CD8-positive, alpha-beta memory T cell (primary cell): ENCODE measurements at regions not wholly inside any gene's neighbourhood (a gene's known extent, or its start where the extent isn't known, plus 50 kb on each side); places are given as distances from the start of the nearest gene placed in this dataset.

ENCODE experiments used
- CTCF ChIA-PET: fragments of 350-600 bp; sonication (Branson Sonifier 250); formaldehyde crosslinking; loops from one replicate; lab custom pipeline; 2021; ENCODE audit warnings: antibody characterized with exemption; lab: Charles Lee
- POLR2A ChIA-PET: fragments of 350-600 bp; sonication (Branson Sonifier 250); formaldehyde crosslinking; loops from one replicate; lab custom pipeline; 2021; ENCODE audit warnings: antibody characterized with exemption; lab: Charles Lee
- DNase-seq, 5 donors: peaks; one replicate each; pipeline versions ENCODE4 v3.0.0 to v3.0.0-alpha.2; 2020 to 2022; ENCODE audit warnings: mixed read lengths in 1 of 5
- H3K27ac ChIP-seq: one replicate; pipeline ENCODE4 v1.7.0; 2013; ENCODE audit warnings: low read depth, mild to moderate bottlenecking, low read length, moderate library complexity
- H3K27me3 ChIP-seq: 2 replicates; pipeline ENCODE4 v1.7.0; 2013; ENCODE audit warnings: low read length, mild to moderate bottlenecking; ENCODE audit not compliant: insufficient read depth, poor library complexity, severe bottlenecking
- H3K36me3 ChIP-seq: 2 replicates; pipeline ENCODE4 v1.7.0; 2013; ENCODE audit warnings: mild to moderate bottlenecking, low read length, moderate library complexity; ENCODE audit not compliant: insufficient read depth
- H3K4me1 ChIP-seq: 2 replicates; pipeline ENCODE4 v1.7.0; 2013; ENCODE audit warnings: mild to moderate bottlenecking, low read length, moderate library complexity; ENCODE audit not compliant: insufficient read depth
- H3K4me3 ChIP-seq: 2 replicates; pipeline ENCODE4 v1.7.0; 2013; ENCODE audit warnings: mild to moderate bottlenecking, low read length
- H3K9me3 ChIP-seq: 2 replicates; pipeline ENCODE4 v1.7.0; 2013; ENCODE audit warnings: mild to moderate bottlenecking, low read length
- H3K27ac Mint-ChIP-seq, 8 donors: one replicate each; pipeline ENCODE4 v1.8.0; 2020 to 2021; ENCODE audit warnings: mixed read lengths in 8 of 8, mild to moderate bottlenecking in 6 of 8, inconsistent platforms in 3 of 8, moderate library complexity in 3 of 8
- H3K27me3 Mint-ChIP-seq, 2 donors: one replicate each; pipeline ENCODE4 v1.8.0; 2020 to 2021; ENCODE audit warnings: mixed read lengths in 2 of 2, mild to moderate bottlenecking in 1 of 2, moderate library complexity in 1 of 2
- H3K36me3 Mint-ChIP-seq, 3 donors: one replicate each; pipeline ENCODE4 v1.8.0; 2020 to 2021; ENCODE audit warnings: mixed read lengths in 3 of 3, inconsistent platforms in 1 of 3, mild to moderate bottlenecking in 1 of 3
- H3K4me1 Mint-ChIP-seq, 3 donors: one replicate each; pipeline ENCODE4 v1.8.0; 2020 to 2021; ENCODE audit warnings: mixed read lengths in 3 of 3, inconsistent platforms in 1 of 3, mild to moderate bottlenecking in 1 of 3
- H3K4me3 Mint-ChIP-seq, 7 donors: one replicate each; pipeline ENCODE4 v1.8.0; 2020 to 2021; ENCODE audit warnings: mixed read lengths in 7 of 7, mild to moderate bottlenecking in 6 of 7, moderate library complexity in 4 of 7, inconsistent platforms in 2 of 7
- H3K9me3 Mint-ChIP-seq, 5 donors: one replicate each; pipeline ENCODE4 v1.8.0; 2020 to 2022; ENCODE audit warnings: mixed read lengths in 5 of 5, mild to moderate bottlenecking in 3 of 5, moderate library complexity in 2 of 5, inconsistent platforms in 1 of 5

- Histone ChIP-seq H3K27ac (no peak overlapping the region), H3K9me3 (no peaks in the 10 kb centered on the region), H3K4me1 (no peaks in the 10 kb centered on the region), H3K27me3 (no peaks in the 10 kb centered on the region), H3K36me3 (no peaks in the 10 kb centered on the region), H3K4me3 (no peak overlapping the region)
- POLR2A ChIA-PET, result no interaction called here
- H3K9me3 Mint-ChIP-seq, result peaks cover 12 to 32% (median 21%) of the 10 kb centered on the region in 5 donors
- H3K4me3 Mint-ChIP-seq, result no peak overlapping the region
- no peaks in the 10 kb centered on the region for H3K4me1 Mint-ChIP-seq
- H3K36me3 Mint-ChIP-seq, result no peaks in the 10 kb centered on the region
- CTCF ChIA-PET, result no interaction called here
- no peaks in the 10 kb centered on the region for H3K27me3 Mint-ChIP-seq
- no peak for DNase-seq
- H3K27ac Mint-ChIP-seq, result no peak overlapping the region
These were observed 104.6 kb downstream of the AMY1C start for GRCh38 chr1:103854279-103854678.

- H3K36me3 Mint-ChIP-seq, result no peaks in the 10 kb centered on the region
- POLR2A ChIA-PET, result no interaction called here
- no peaks in the 10 kb centered on the region for H3K9me3 ChIP-seq
- peaks cover 4 to 17% (median 9%) of the 10 kb centered on the region in 5 donors for H3K9me3 Mint-ChIP-seq
- no peak overlapping the region for H3K27ac ChIP-seq
- no peaks in the 10 kb centered on the region for H3K27me3 ChIP-seq
- no peak overlapping the region for H3K4me3 ChIP-seq
- CTCF ChIA-PET, result no interaction called here
- H3K4me3 Mint-ChIP-seq, result no peak overlapping the region
- no peak overlapping the region for H3K27ac Mint-ChIP-seq
- no peak for DNase-seq
- no peaks in the 10 kb centered on the region for H3K4me1 ChIP-seq
- H3K27me3 Mint-ChIP-seq, result no peaks in the 10 kb centered on the region
- no peaks in the 10 kb centered on the region for H3K36me3 ChIP-seq
- no peaks in the 10 kb centered on the region for H3K4me1 Mint-ChIP-seq
These were observed 110.0 kb downstream of the AMY1C start for GRCh38 chr1:103859721-103860120.

- Mint-ChIP-seq H3K27me3 (no peaks in the 10 kb centered on the region), H3K36me3 (no peaks in the 10 kb centered on the region), H3K27ac (no peak overlapping the region), H3K4me1 (no peaks in the 10 kb centered on the region), H3K4me3 (no peak overlapping the region), H3K9me3 (peaks cover 3 to 25% (median 15%) of the 10 kb centered on the region in 5 donors)
- Histone ChIP-seq H3K9me3 (no peaks in the 10 kb centered on the region), H3K27ac (no peak overlapping the region), H3K36me3 (no peaks in the 10 kb centered on the region), H3K27me3 (no peaks in the 10 kb centered on the region), H3K4me3 (no peak overlapping the region), H3K4me1 (no peaks in the 10 kb centered on the region)
- CTCF ChIA-PET, result no interaction called here
- no peak for DNase-seq
- POLR2A ChIA-PET, result no interaction called here
These were observed 149.1 kb downstream of the AMY1C start for GRCh38 chr1:103898576-103899345.

GRCh38 chr1:103900005-103900404 lies 150.3 kb downstream of the AMY1C start:
- ChIA-PET POLR2A (no interaction called here), CTCF (no interaction called here)
- H3K27me3 Mint-ChIP-seq, result no peaks in the 10 kb centered on the region

GRCh38 chr1:103901072-103901471 lies 151.4 kb downstream of the AMY1C start:
- peaks cover 3 to 31% (median 16%) of the 10 kb centered on the region in 5 donors for H3K9me3 Mint-ChIP-seq
- ChIA-PET POLR2A (no interaction called here), CTCF (no interaction called here)
- Histone ChIP-seq H3K27me3 (no peaks in the 10 kb centered on the region), H3K27ac (no peak overlapping the region), H3K4me3 (no peak overlapping the region), H3K9me3 (no peaks in the 10 kb centered on the region), H3K4me1 (no peaks in the 10 kb centered on the region), H3K36me3 (no peaks in the 10 kb centered on the region)
- no peak overlapping the region for H3K27ac Mint-ChIP-seq
- DNase-seq, result no peak
- H3K4me1 Mint-ChIP-seq, result no peaks in the 10 kb centered on the region
- no peaks in the 10 kb centered on the region for H3K36me3 Mint-ChIP-seq
- no peak overlapping the region for H3K4me3 Mint-ChIP-seq
- no peaks in the 10 kb centered on the region for H3K27me3 Mint-ChIP-seq

More at GRCh38 chr1:103900005-103900404, 150.3 kb downstream of the AMY1C start:
- H3K9me3 Mint-ChIP-seq, result peaks cover 3 to 35% (median 19%) of the 10 kb centered on the region in 5 donors
- no peaks in the 10 kb centered on the region for H3K4me1 Mint-ChIP-seq
- Histone ChIP-seq H3K36me3 (no peaks in the 10 kb centered on the region), H3K27me3 (no peaks in the 10 kb centered on the region), H3K9me3 (no peaks in the 10 kb centered on the region), H3K4me3 (no peak overlapping the region), H3K4me1 (no peaks in the 10 kb centered on the region), H3K27ac (no peak overlapping the region)
- no peak for DNase-seq
- H3K4me3 Mint-ChIP-seq, result no peak overlapping the region
- no peaks in the 10 kb centered on the region for H3K36me3 Mint-ChIP-seq
- H3K27ac Mint-ChIP-seq, result no peak overlapping the region

GRCh38 chr1:103905363-103905762 lies 155.7 kb downstream of the AMY1C start:
- no peaks in the 10 kb centered on the region for H3K36me3 Mint-ChIP-seq
- H3K4me3 ChIP-seq, result no peak overlapping the region
- no peak overlapping the region for H3K27ac Mint-ChIP-seq
- H3K4me1 ChIP-seq, result no peaks in the 10 kb centered on the region
- DNase-seq, result no peak
- no peaks in the 10 kb centered on the region for H3K27me3 Mint-ChIP-seq
- H3K4me3 Mint-ChIP-seq, result no peak overlapping the region
- H3K27ac ChIP-seq, result no peak overlapping the region
- POLR2A ChIA-PET, result no interaction called here
- H3K9me3 ChIP-seq, result no peaks in the 10 kb centered on the region
- CTCF ChIA-PET, result no interaction called here
- peaks cover 3 to 40% (median 15%) of the 10 kb centered on the region in 5 donors for H3K9me3 Mint-ChIP-seq
- no peaks in the 10 kb centered on the region for H3K4me1 Mint-ChIP-seq
- H3K27me3 ChIP-seq, result no peaks in the 10 kb centered on the region
- no peaks in the 10 kb centered on the region for H3K36me3 ChIP-seq

- H3K9me3 Mint-ChIP-seq, result peaks cover 2 to 20% (median 3%) of the 10 kb centered on the region in 5 donors
- H3K4me3 ChIP-seq, result no peak overlapping the region
- no peak overlapping the region for H3K27ac Mint-ChIP-seq
- H3K27me3 ChIP-seq, result no peaks in the 10 kb centered on the region
- no peaks in the 10 kb centered on the region for H3K36me3 ChIP-seq
- H3K4me3 Mint-ChIP-seq, result no peak overlapping the region
- no peak for DNase-seq
- no peaks in the 10 kb centered on the region for H3K4me1 Mint-ChIP-seq
- H3K36me3 Mint-ChIP-seq, result no peaks in the 10 kb centered on the region
- H3K9me3 ChIP-seq, result no peaks in the 10 kb centered on the region
- CTCF ChIA-PET, result no interaction called here
- H3K4me1 ChIP-seq, result no peaks in the 10 kb centered on the region
- POLR2A ChIA-PET, result no interaction called here
- no peaks in the 10 kb centered on the region for H3K27me3 Mint-ChIP-seq
- no peak overlapping the region for H3K27ac ChIP-seq
These were observed 161.8 kb downstream of the AMY1C start for GRCh38 chr1:103911450-103911849.

- H3K4me3 Mint-ChIP-seq, result no peak overlapping the region
- H3K27me3 Mint-ChIP-seq, result no peaks in the 10 kb centered on the region
- H3K4me3 ChIP-seq, result no peak overlapping the region
- ChIA-PET POLR2A (no interaction called here), CTCF (no interaction called here)
- no peaks in the 10 kb centered on the region for H3K9me3 ChIP-seq
- H3K27ac ChIP-seq, result no peak overlapping the region
- no peak for DNase-seq
- no peaks in the 10 kb centered on the region for H3K27me3 ChIP-seq
- no peaks in the 10 kb centered on the region for H3K36me3 ChIP-seq
- peaks cover 2 to 18% (median 5%) of the 10 kb centered on the region in 5 donors for H3K9me3 Mint-ChIP-seq
- no peak overlapping the region for H3K27ac Mint-ChIP-seq
- H3K4me1 ChIP-seq, result no peaks in the 10 kb centered on the region
- no peaks in the 10 kb centered on the region for H3K4me1 Mint-ChIP-seq
- no peaks in the 10 kb centered on the region for H3K36me3 Mint-ChIP-seq
These were observed 168.1 kb downstream of the AMY1C start for GRCh38 chr1:103917795-103918194.
